Fibroblast of lung (primary cell): ENCODE measurements at regions not wholly inside any gene's neighbourhood (a gene's known extent, or its start where the extent isn't known, plus 50 kb on each side); places are given as distances from the start of the nearest gene placed in this dataset.

ENCODE experiments used
- DNase-seq, 2 donors: peaks; one replicate each; pipeline versions ENCODE4 v3.0.0 to v3.0.0-alpha.2; 2010; ENCODE audit warnings: low read depth in 2 of 2
- H2AFZ ChIP-seq: 2 replicates; pipeline ENCODE4 v1.5.1; 2012; ENCODE audit warnings: low read length, control low read depth, inconsistent platforms
- H3K27ac ChIP-seq: 2 replicates; pipeline ENCODE4 v1.5.1; 2011; ENCODE audit warnings: low read length, control low read depth; ENCODE audit not compliant: insufficient read depth
- H3K27me3 ChIP-seq: 2 replicates; pipeline ENCODE4 v1.5.1; 2011; ENCODE audit warnings: mild to moderate bottlenecking, low read length; ENCODE audit not compliant: control insufficient read depth, insufficient read depth
- H3K36me3 ChIP-seq: 2 replicates; pipeline ENCODE4 v1.5.1; 2011; ENCODE audit warnings: low read length; ENCODE audit not compliant: control insufficient read depth, insufficient read depth
- H3K4me1 ChIP-seq: 2 replicates; pipeline ENCODE4 v1.5.1; 2011; ENCODE audit warnings: low read length; ENCODE audit not compliant: control insufficient read depth, insufficient read depth; ENCODE audit errors: extremely low read depth
- H3K4me2 ChIP-seq: 2 replicates; pipeline ENCODE4 v1.5.1; 2011; ENCODE audit warnings: low read length, control low read depth; ENCODE audit not compliant: insufficient read depth; ENCODE audit errors: extremely low read depth
- H3K4me3 ChIP-seq, 4 experiments: fragments of 200-600 bp in 1 of 4; sonication (generic) in 1 of 4; replicated peaks in 1 of 4; 2 replicates each; pipeline ENCODE4 v1.5.1; 2011 to 2016; ENCODE audit warnings: low read length in 4 of 4, low read depth in 3 of 4, mild to moderate bottlenecking in 3 of 4, control low read depth in 2 of 4, inconsistent platforms in 1 of 4, mixed read lengths in 1 of 4; ENCODE audit not compliant: insufficient read depth in 1 of 4; ENCODE audit errors: control extremely low read depth in 1 of 4
- H3K79me2 ChIP-seq: 2 replicates; pipeline ENCODE4 v1.5.1; 2012; ENCODE audit warnings: mild to moderate bottlenecking, low read length, inconsistent platforms; ENCODE audit not compliant: control insufficient read depth, insufficient read depth
- H3K9ac ChIP-seq: 2 replicates; pipeline ENCODE4 v1.5.1; 2011; ENCODE audit warnings: mild to moderate bottlenecking, low read length, control low read depth; ENCODE audit not compliant: insufficient read depth
- H3K9me3 ChIP-seq: 2 replicates; pipeline ENCODE4 v1.5.1; 2012; ENCODE audit warnings: low read depth, low read length; ENCODE audit not compliant: control insufficient read depth, insufficient read depth
- H4K20me1 ChIP-seq: 2 replicates; pipeline ENCODE4 v1.5.1; 2011; ENCODE audit warnings: low read length; ENCODE audit not compliant: control insufficient read depth, insufficient read depth; ENCODE audit errors: extremely low read depth
- EZH2 ChIP-seq: IDR thresholded peaks from 2 replicates; pipeline ENCODE4 v1.5.1; 2012; ENCODE audit warnings: low read length, control low read depth, mild to moderate bottlenecking; ENCODE audit errors: missing control alignments
- TF ChIP-seq, protein P1 (sequence below), 2 donors: IDR thresholded peaks in 1 of 2; conservative IDR thresholded peaks in 1 of 2; 1 replicate in 1 of 2; 2 replicates in 1 of 2; pipeline ENCODE4 v1.5.1; 2011 to 2012; ENCODE audit warnings: low read length in 2 of 2, control low read depth in 1 of 2, inconsistent platforms in 1 of 2, low read depth in 1 of 2, mild to moderate bottlenecking in 1 of 2

DNA sequence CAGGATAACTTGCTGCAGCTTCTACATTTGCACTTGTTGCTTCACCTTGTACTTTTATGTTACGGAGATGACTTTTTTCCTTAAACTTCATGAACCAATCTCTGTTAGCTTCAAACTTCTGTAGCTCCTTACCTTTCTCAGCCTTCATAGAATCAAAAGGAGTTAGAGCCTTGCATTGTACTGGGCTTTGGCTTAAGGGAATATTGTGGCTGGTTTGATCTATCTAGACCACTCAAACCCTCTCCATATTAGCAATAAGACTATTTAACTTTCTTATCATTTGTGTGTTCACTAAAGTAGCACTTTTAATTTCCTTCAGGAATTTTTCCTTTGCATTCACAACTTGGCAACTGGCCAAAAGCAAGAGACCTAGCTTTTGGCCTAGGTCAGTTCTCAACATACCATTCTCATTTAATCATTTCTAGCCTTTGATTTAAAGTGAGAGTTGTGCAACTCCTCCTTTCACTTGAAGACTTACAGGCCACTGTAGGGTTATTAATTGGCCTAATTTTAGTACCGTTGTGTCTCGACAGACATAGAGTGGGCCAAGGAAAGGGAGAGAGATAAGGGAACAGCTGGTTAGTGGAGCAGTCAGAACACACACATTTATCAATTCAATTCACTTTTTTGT is 63.7 kb downstream of the SHOC1 start:
- Histone ChIP-seq H2AFZ (no peak overlapping the region), H3K4me3 (no peak overlapping the region), H3K9me3 (no peaks in the 10 kb centered on the region), H4K20me1 (no peaks in the 10 kb centered on the region), H3K36me3 (no peaks in the 10 kb centered on the region), H3K79me2 (no peaks in the 10 kb centered on the region), H3K27ac (no peak overlapping the region), H3K4me2 (no peak overlapping the region), H3K27me3 (no peaks in the 10 kb centered on the region), H3K4me1 (no peaks in the 10 kb centered on the region), H3K9ac (no peak overlapping the region)
- peak; percentile 82 to 86 for DNase-seq
- no peak for TF ChIP-seq EZH2

DNA sequence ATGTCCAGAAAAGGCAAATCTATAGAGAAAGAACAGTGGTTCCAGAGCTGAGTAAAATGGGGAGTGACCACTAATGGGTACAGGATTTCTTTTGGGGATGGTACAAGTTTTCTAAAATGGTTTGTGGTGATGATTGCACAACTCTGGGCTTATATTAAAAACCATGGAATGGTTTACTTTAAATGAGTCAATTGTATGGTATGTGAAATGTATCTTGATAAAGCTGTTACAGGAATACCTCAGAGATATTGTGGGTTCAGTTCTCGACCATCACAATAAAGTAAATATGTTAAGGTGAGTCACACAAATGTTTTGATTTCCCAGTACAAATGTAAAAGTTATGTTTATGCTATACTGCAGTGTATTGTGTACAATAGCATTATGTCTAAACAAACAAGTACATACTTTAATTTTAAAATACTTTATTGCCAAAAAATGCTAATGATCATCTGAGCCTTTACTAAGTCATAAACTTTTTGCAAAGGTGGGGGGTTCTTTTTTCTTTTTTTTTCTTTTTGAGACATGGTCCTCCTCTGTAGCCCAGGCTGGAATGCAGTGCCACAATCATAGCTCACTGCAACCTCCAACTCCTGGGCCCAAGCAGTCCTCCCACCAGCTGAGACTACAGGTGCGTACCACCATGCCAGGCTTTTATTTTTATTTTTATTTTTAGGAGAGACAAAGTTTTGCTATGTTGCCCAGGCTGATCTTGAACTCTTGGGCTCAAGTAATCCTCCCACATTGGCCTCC is 65.9 kb downstream of the SHOC1 start:
- TF ChIP-seq EZH2, result no peak
- TF ChIP-seq, protein P1, sequence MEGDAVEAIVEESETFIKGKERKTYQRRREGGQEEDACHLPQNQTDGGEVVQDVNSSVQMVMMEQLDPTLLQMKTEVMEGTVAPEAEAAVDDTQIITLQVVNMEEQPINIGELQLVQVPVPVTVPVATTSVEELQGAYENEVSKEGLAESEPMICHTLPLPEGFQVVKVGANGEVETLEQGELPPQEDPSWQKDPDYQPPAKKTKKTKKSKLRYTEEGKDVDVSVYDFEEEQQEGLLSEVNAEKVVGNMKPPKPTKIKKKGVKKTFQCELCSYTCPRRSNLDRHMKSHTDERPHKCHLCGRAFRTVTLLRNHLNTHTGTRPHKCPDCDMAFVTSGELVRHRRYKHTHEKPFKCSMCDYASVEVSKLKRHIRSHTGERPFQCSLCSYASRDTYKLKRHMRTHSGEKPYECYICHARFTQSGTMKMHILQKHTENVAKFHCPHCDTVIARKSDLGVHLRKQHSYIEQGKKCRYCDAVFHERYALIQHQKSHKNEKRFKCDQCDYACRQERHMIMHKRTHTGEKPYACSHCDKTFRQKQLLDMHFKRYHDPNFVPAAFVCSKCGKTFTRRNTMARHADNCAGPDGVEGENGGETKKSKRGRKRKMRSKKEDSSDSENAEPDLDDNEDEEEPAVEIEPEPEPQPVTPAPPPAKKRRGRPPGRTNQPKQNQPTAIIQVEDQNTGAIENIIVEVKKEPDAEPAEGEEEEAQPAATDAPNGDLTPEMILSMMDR (conservative IDR thresholded peaks at IDR 0.05 in 1 of 2, IDR thresholded peaks at IDR 0.05 in 1 of 2; ENCODE audit: low read depth in 1 of 2, low read length in 2 of 2), result no peak
- H3K4me1 ChIP-seq, result no peaks in the 10 kb centered on the region
- no peaks in the 10 kb centered on the region for H3K36me3 ChIP-seq
- H3K79me2 ChIP-seq, result no peaks in the 10 kb centered on the region
- H3K9ac ChIP-seq, result no peak overlapping the region
- no peaks in the 10 kb centered on the region for H3K27me3 ChIP-seq
- H3K4me3 ChIP-seq, result no peak overlapping the region
- H4K20me1 ChIP-seq, result no peaks in the 10 kb centered on the region
- H3K4me2 ChIP-seq, result no peak overlapping the region
- peak; percentile 94 to 96 for DNase-seq
- H3K9me3 ChIP-seq, result no peaks in the 10 kb centered on the region
- no peak overlapping the region for H2AFZ ChIP-seq
- no peak overlapping the region for H3K27ac ChIP-seq

DNA sequence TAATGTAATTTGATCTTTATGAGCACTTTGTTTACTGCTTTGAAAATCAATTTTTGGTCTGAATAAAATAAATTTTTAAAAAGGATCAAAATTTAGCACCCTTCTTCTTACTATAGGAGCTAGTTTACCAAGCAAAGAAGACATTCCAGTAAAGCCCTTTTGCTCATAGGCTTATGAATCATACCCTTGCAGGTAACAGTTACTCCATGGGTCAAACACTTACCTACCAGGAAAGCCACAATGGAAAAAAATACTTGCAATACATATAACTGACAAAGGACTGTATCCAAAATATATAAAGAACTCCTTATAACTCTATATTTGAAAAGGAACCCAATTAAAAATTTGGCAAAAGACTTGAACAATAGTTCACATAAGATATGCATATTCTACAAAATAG is 66.6 kb downstream of the SHOC1 start:
- H3K9me3 ChIP-seq, result no peaks in the 10 kb centered on the region
- H3K4me2 ChIP-seq, result peak overlapping the region; percentile 19
- no peaks in the 10 kb centered on the region for H3K79me2 ChIP-seq
- H2AFZ ChIP-seq, result no peak overlapping the region
- no peaks in the 10 kb centered on the region for H3K36me3 ChIP-seq
- peak in 1 of 2 donors; percentile 72 for DNase-seq
- H4K20me1 ChIP-seq, result no peaks in the 10 kb centered on the region
- no peak overlapping the region for H3K9ac ChIP-seq
- no peaks in the 10 kb centered on the region for H3K27me3 ChIP-seq
- H3K4me3 ChIP-seq, result no peak overlapping the region
- no peaks in the 10 kb centered on the region for H3K4me1 ChIP-seq
- no peak overlapping the region for H3K27ac ChIP-seq
- no peak for TF ChIP-seq EZH2
- TF ChIP-seq, protein P1 (conservative IDR thresholded peaks at IDR 0.05 in 1 of 2, IDR thresholded peaks at IDR 0.05 in 1 of 2; ENCODE audit: low read depth in 1 of 2, low read length in 2 of 2), result no peak
